Fibroblast of lung (primary cell): ENCODE measurements at regions not wholly inside any gene's neighbourhood (a gene's known extent, or its start where the extent isn't known, plus 50 kb on each side); places are given as distances from the start of the nearest gene placed in this dataset.
A peak's percentile ranks its signal among the peaks of the same experiment; 100 is the strongest.
"Not testable (repeated sequence)": the region's sequence is repeated elsewhere in the genome, so short reads cannot be mapped to it uniquely, and the experiment has no call there.

Source experiments
- DNase-seq, 2 donors: peaks; one replicate each; pipeline versions ENCODE4 v3.0.0 to v3.0.0-alpha.2; 2010; ENCODE audit warnings: low read depth in 2 of 2
- H2AFZ ChIP-seq: 2 replicates; pipeline ENCODE4 v1.5.1; 2012; ENCODE audit warnings: low read length, control low read depth, inconsistent platforms
- H3K27ac ChIP-seq: 2 replicates; pipeline ENCODE4 v1.5.1; 2011; ENCODE audit warnings: low read length, control low read depth; ENCODE audit not compliant: insufficient read depth
- H3K27me3 ChIP-seq: 2 replicates; pipeline ENCODE4 v1.5.1; 2011; ENCODE audit warnings: mild to moderate bottlenecking, low read length; ENCODE audit not compliant: control insufficient read depth, insufficient read depth
- H3K36me3 ChIP-seq: 2 replicates; pipeline ENCODE4 v1.5.1; 2011; ENCODE audit warnings: low read length; ENCODE audit not compliant: control insufficient read depth, insufficient read depth
- H3K4me1 ChIP-seq: 2 replicates; pipeline ENCODE4 v1.5.1; 2011; ENCODE audit warnings: low read length; ENCODE audit not compliant: control insufficient read depth, insufficient read depth; ENCODE audit errors: extremely low read depth
- H3K4me2 ChIP-seq: 2 replicates; pipeline ENCODE4 v1.5.1; 2011; ENCODE audit warnings: low read length, control low read depth; ENCODE audit not compliant: insufficient read depth; ENCODE audit errors: extremely low read depth
- H3K4me3 ChIP-seq, 4 experiments: fragments of 200-600 bp in 1 of 4; sonication (generic) in 1 of 4; replicated peaks in 1 of 4; 2 replicates each; pipeline ENCODE4 v1.5.1; 2011 to 2016; ENCODE audit warnings: low read length in 4 of 4, low read depth in 3 of 4, mild to moderate bottlenecking in 3 of 4, control low read depth in 2 of 4, inconsistent platforms in 1 of 4, mixed read lengths in 1 of 4; ENCODE audit not compliant: insufficient read depth in 1 of 4; ENCODE audit errors: control extremely low read depth in 1 of 4
- H3K79me2 ChIP-seq: 2 replicates; pipeline ENCODE4 v1.5.1; 2012; ENCODE audit warnings: mild to moderate bottlenecking, low read length, inconsistent platforms; ENCODE audit not compliant: control insufficient read depth, insufficient read depth
- H3K9ac ChIP-seq: 2 replicates; pipeline ENCODE4 v1.5.1; 2011; ENCODE audit warnings: mild to moderate bottlenecking, low read length, control low read depth; ENCODE audit not compliant: insufficient read depth
- H3K9me3 ChIP-seq: 2 replicates; pipeline ENCODE4 v1.5.1; 2012; ENCODE audit warnings: low read depth, low read length; ENCODE audit not compliant: control insufficient read depth, insufficient read depth
- H4K20me1 ChIP-seq: 2 replicates; pipeline ENCODE4 v1.5.1; 2011; ENCODE audit warnings: low read length; ENCODE audit not compliant: control insufficient read depth, insufficient read depth; ENCODE audit errors: extremely low read depth
- EZH2 ChIP-seq: IDR thresholded peaks from 2 replicates; pipeline ENCODE4 v1.5.1; 2012; ENCODE audit warnings: low read length, control low read depth, mild to moderate bottlenecking; ENCODE audit errors: missing control alignments
- TF ChIP-seq, protein P1 (sequence below), 2 donors: IDR thresholded peaks in 1 of 2; conservative IDR thresholded peaks in 1 of 2; 1 replicate in 1 of 2; 2 replicates in 1 of 2; pipeline ENCODE4 v1.5.1; 2011 to 2012; ENCODE audit warnings: low read length in 2 of 2, control low read depth in 1 of 2, inconsistent platforms in 1 of 2, low read depth in 1 of 2, mild to moderate bottlenecking in 1 of 2

- Histone ChIP-seq H3K27ac (no peak overlapping the region), H3K9ac (no peak overlapping the region), H3K9me3 (no peaks in the 10 kb centered on the region), H4K20me1 (no peaks in the 10 kb centered on the region), H3K4me3 (no peak overlapping the region), H2AFZ (no peak overlapping the region), H3K79me2 (no peaks in the 10 kb centered on the region), H3K36me3 (no peaks in the 10 kb centered on the region), H3K27me3 (no peaks in the 10 kb centered on the region), H3K4me2 (no peak overlapping the region), H3K4me1 (no peaks in the 10 kb centered on the region)
- DNase-seq = no peak
- TF ChIP-seq EZH2 = no peak
Measured at GRCh38 chr3:84692261-84692660, 266.5 kb upstream of the CADM2 start.

GRCh38 chr3:84710288-84710687 is 248.5 kb upstream of the CADM2 start:
- not testable (repeated sequence) for H3K4me3 ChIP-seq, H3K79me2 ChIP-seq, H3K27ac ChIP-seq, H2AFZ ChIP-seq, H3K4me2 ChIP-seq, H4K20me1 ChIP-seq, H3K27me3 ChIP-seq, H3K9me3 ChIP-seq, H3K36me3 ChIP-seq, DNase-seq, H3K9ac ChIP-seq, H3K4me1 ChIP-seq

DNA sequence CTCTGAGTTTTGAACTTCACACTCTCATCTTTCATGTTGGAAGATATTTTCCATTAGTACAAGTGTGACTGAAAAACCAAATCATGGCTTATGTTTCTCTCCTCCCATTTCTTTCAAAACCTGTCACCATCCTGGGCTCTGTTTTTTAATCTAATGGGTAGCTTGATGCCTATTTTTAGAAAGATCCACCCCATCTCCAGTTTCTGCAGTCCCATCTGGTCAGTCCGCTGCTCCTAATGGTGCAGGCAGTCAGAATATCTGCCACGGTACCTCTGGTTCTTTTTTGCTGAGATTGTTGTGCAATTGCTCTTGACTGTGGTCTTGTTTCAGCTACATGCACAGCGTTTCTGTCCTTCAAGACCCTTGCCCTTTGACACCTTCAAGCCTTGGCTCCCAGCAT is 240.9 kb upstream of the CADM2 start:
- no peak overlapping the region for H3K9ac ChIP-seq
- H3K36me3 ChIP-seq = no peaks in the 10 kb centered on the region
- no peaks in the 10 kb centered on the region for H3K79me2 ChIP-seq
- TF ChIP-seq, protein P1, sequence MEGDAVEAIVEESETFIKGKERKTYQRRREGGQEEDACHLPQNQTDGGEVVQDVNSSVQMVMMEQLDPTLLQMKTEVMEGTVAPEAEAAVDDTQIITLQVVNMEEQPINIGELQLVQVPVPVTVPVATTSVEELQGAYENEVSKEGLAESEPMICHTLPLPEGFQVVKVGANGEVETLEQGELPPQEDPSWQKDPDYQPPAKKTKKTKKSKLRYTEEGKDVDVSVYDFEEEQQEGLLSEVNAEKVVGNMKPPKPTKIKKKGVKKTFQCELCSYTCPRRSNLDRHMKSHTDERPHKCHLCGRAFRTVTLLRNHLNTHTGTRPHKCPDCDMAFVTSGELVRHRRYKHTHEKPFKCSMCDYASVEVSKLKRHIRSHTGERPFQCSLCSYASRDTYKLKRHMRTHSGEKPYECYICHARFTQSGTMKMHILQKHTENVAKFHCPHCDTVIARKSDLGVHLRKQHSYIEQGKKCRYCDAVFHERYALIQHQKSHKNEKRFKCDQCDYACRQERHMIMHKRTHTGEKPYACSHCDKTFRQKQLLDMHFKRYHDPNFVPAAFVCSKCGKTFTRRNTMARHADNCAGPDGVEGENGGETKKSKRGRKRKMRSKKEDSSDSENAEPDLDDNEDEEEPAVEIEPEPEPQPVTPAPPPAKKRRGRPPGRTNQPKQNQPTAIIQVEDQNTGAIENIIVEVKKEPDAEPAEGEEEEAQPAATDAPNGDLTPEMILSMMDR (conservative IDR thresholded peaks at IDR 0.05 in 1 of 2, IDR thresholded peaks at IDR 0.05 in 1 of 2; ENCODE audit: low read depth in 1 of 2, low read length in 2 of 2) = no peak
- TF ChIP-seq EZH2 = no peak
- H3K4me1 ChIP-seq = no peaks in the 10 kb centered on the region
- no peak overlapping the region for H2AFZ ChIP-seq
- H4K20me1 ChIP-seq = no peaks in the 10 kb centered on the region
- DNase-seq = no peak
- no peak overlapping the region for H3K27ac ChIP-seq
- H3K9me3 ChIP-seq = no peaks in the 10 kb centered on the region
- no peaks in the 10 kb centered on the region for H3K27me3 ChIP-seq
- H3K4me3 ChIP-seq = no peak overlapping the region
- no peak overlapping the region for H3K4me2 ChIP-seq

GRCh38 chr3:84724877-84725276 is 233.9 kb upstream of the CADM2 start:
- H3K79me2 ChIP-seq = no peaks in the 10 kb centered on the region
- H3K4me3 ChIP-seq = no peak overlapping the region
- no peaks in the 10 kb centered on the region for H3K36me3 ChIP-seq
- no peak overlapping the region for H3K9ac ChIP-seq
- no peaks in the 10 kb centered on the region for H3K27me3 ChIP-seq
- H3K9me3 ChIP-seq = no peaks in the 10 kb centered on the region
- DNase-seq = peak; percentile 66 to 88
- no peak overlapping the region for H3K27ac ChIP-seq
- H2AFZ ChIP-seq = no peak overlapping the region
- TF ChIP-seq EZH2 = no peak
- TF ChIP-seq, protein P1 (conservative IDR thresholded peaks at IDR 0.05 in 1 of 2, IDR thresholded peaks at IDR 0.05 in 1 of 2; ENCODE audit: low read depth in 1 of 2, low read length in 2 of 2) = no peak
- no peaks in the 10 kb centered on the region for H4K20me1 ChIP-seq
- no peak overlapping the region for H3K4me2 ChIP-seq
- H3K4me1 ChIP-seq = no peaks in the 10 kb centered on the region
